ENCODE measurements at regions not wholly inside any gene's neighbourhood (a gene's known extent, or its start where the extent isn't known, plus 50 kb on each side); places are given as distances from the start of the nearest gene placed in this dataset.

- no peaks in the 10 kb centered on the region for H3K4me1 ChIP-seq
- H3K27me3 ChIP-seq, result no peaks in the 10 kb centered on the region
- no peaks in the 10 kb centered on the region for H3K36me3 ChIP-seq
- no peak overlapping the region for H3K27ac ChIP-seq
- no peaks in the 10 kb centered on the region for H3K9me3 ChIP-seq
- intact Hi-C loops (cut with DNase I; ENCODE audit: low total_unique reads), result no loop called here
- no peak for DNase-seq (ENCODE audit: low spot score in 2 of 2)
- H3K4me3 ChIP-seq, result no peak overlapping the region
- TF ChIP-seq POLR2A (IDR thresholded peaks at IDR 0.05) (no peak), POLR2AphosphoS5 (IDR thresholded peaks at IDR 0.05) (no peak)
- TF ChIP-seq, protein P1, sequence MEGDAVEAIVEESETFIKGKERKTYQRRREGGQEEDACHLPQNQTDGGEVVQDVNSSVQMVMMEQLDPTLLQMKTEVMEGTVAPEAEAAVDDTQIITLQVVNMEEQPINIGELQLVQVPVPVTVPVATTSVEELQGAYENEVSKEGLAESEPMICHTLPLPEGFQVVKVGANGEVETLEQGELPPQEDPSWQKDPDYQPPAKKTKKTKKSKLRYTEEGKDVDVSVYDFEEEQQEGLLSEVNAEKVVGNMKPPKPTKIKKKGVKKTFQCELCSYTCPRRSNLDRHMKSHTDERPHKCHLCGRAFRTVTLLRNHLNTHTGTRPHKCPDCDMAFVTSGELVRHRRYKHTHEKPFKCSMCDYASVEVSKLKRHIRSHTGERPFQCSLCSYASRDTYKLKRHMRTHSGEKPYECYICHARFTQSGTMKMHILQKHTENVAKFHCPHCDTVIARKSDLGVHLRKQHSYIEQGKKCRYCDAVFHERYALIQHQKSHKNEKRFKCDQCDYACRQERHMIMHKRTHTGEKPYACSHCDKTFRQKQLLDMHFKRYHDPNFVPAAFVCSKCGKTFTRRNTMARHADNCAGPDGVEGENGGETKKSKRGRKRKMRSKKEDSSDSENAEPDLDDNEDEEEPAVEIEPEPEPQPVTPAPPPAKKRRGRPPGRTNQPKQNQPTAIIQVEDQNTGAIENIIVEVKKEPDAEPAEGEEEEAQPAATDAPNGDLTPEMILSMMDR (IDR thresholded peaks at IDR 0.05), result no peak
Observed at GRCh38 chr5:3489239-3489843, 106.3 kb upstream of the IRX1 start.

DNA sequence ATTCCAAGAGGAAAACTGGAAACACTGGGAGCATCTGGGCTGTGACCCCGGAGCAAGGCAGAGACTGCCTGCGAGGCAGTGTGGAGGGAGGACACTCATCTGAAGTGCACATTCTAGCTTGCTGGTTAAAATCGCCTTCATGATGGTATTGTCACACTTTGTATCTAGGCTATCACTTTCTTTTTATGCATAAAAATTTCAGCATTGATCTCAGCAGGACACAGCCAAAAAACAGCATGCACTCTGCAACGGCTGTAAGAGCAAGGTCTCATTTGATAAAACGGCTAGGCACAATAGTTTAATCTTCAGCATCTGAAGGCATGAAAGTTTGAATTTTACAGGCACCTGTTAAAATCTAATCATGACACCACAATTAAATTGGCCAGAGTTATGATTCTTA lies 110.8 kb upstream of the IRX1 start:
- TF ChIP-seq POLR2AphosphoS5 (IDR thresholded peaks at IDR 0.05), result no peak
- TF ChIP-seq, protein P1 (IDR thresholded peaks at IDR 0.05), result no peak
- no peak for TF ChIP-seq POLR2A (IDR thresholded peaks at IDR 0.05)
- no peaks in the 10 kb centered on the region for H3K9me3 ChIP-seq
- H3K36me3 ChIP-seq, result no peaks in the 10 kb centered on the region
- H3K27ac ChIP-seq, result no peak overlapping the region
- no peaks in the 10 kb centered on the region for H3K4me1 ChIP-seq
- H3K4me3 ChIP-seq, result no peak overlapping the region
- DNase-seq (ENCODE audit: low spot score in 2 of 2), result no peak
- no peaks in the 10 kb centered on the region for H3K27me3 ChIP-seq
- intact Hi-C loops (cut with DNase I; ENCODE audit: low total_unique reads), result no loop called here

DNA sequence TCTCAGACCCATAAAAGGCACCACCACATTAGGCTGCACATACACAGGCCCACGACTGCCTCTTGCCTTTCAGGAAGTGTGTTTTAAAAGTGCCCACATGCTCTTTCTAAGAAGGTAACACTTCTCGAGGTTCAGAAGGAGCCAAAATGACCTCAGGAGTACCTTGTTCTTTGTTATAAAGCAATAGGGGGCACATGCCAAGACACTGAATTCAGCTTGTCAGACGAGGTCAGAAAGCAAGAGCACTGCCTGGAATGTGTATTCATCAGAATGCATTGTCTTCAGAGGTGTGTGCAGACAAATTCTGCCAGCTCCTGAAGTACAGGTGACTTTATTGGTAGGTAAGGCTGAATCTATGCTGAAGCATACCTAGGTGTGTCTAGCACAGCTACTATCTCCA lies 114.5 kb upstream of the IRX1 start:
- no peak for TF ChIP-seq POLR2AphosphoS5 (IDR thresholded peaks at IDR 0.05)
- TF ChIP-seq POLR2A (IDR thresholded peaks at IDR 0.05), result no peak
- TF ChIP-seq, protein P1 (IDR thresholded peaks at IDR 0.05), result no peak
- no peak for DNase-seq (ENCODE audit: low spot score in 2 of 2)
- intact Hi-C loops (cut with DNase I; ENCODE audit: low total_unique reads), result no loop called here
- H3K4me1 ChIP-seq, result no peaks in the 10 kb centered on the region
- H3K36me3 ChIP-seq, result no peaks in the 10 kb centered on the region
- no peaks in the 10 kb centered on the region for H3K9me3 ChIP-seq
- H3K27me3 ChIP-seq, result no peaks in the 10 kb centered on the region
- no peak overlapping the region for H3K27ac ChIP-seq
- H3K4me3 ChIP-seq, result no peak overlapping the region

- H3K4me1 ChIP-seq, result no peaks in the 10 kb centered on the region
- H3K27ac ChIP-seq, result no peak overlapping the region
- H3K9me3 ChIP-seq, result peaks cover 0 to 7% of the 10 kb centered on the region in 2 donors
- DNase-seq (ENCODE audit: low spot score in 2 of 2), result no peak
- no peak overlapping the region for H3K4me3 ChIP-seq
- intact Hi-C loops (cut with DNase I; ENCODE audit: low total_unique reads), result no loop called here
- H3K27me3 ChIP-seq, result no peaks in the 10 kb centered on the region
- TF ChIP-seq POLR2AphosphoS5 (IDR thresholded peaks at IDR 0.05) (no peak), POLR2A (IDR thresholded peaks at IDR 0.05) (no peak)
- TF ChIP-seq, protein P1 (IDR thresholded peaks at IDR 0.05), result no peak
- no peaks in the 10 kb centered on the region for H3K36me3 ChIP-seq
Observed at GRCh38 chr5:3475674-3476073, 120.0 kb upstream of the IRX1 start.

DNA sequence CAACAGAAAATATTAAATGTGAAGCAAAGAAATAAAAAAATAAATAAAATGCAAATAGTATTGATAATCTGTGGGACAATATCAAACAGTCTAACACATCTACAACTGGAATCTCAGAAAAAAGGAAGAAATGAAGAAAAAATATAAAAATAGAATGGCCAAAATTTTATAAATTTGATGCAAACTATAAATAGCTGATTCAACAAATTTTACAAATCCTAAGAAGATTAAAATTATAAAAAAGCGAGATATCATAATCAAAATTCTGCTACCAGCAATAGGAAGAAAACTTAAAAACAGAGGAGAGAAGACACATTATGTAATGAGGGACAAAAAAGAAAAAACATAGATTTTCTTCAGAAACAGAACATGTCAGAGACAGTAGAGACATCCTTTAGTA lies 129.2 kb upstream of the IRX1 start:
- H3K36me3 ChIP-seq, result no peaks in the 10 kb centered on the region
- no peak for DNase-seq (ENCODE audit: low spot score in 2 of 2)
- H3K27me3 ChIP-seq, result no peaks in the 10 kb centered on the region
- H3K4me3 ChIP-seq, result no peak overlapping the region
- intact Hi-C loops (cut with DNase I; ENCODE audit: low total_unique reads), result no loop called here
- no peaks in the 10 kb centered on the region for H3K4me1 ChIP-seq
- no peak for TF ChIP-seq POLR2AphosphoS5 (IDR thresholded peaks at IDR 0.05)
- TF ChIP-seq POLR2A (IDR thresholded peaks at IDR 0.05), result no peak
- TF ChIP-seq, protein P1 (IDR thresholded peaks at IDR 0.05), result no peak
- H3K9me3 ChIP-seq, result peaks cover 6 to 12% of the 10 kb centered on the region in 2 donors
- H3K27ac ChIP-seq, result no peak overlapping the region

Data from breast epithelium (tissue), 4 donors.